ENCODE measurements at regions not wholly inside any gene's neighbourhood (a gene's known extent, or its start where the extent isn't known, plus 50 kb on each side); places are given as distances from the start of the nearest gene placed in this dataset.

GRCh38 chr2:180742801-180743200 is 237.6 kb upstream of the UBE2E3 start:
- no peaks in the 10 kb centered on the region for H3K27me3 Mint-ChIP-seq (ENCODE audit: low read depth)
- no peaks in the 10 kb centered on the region for H3K36me3 Mint-ChIP-seq (ENCODE audit: low read depth)
- no peak overlapping the region for H3K4me3 Mint-ChIP-seq
- no peaks in the 10 kb centered on the region for H3K9me3 Mint-ChIP-seq
- H3K27ac Mint-ChIP-seq: no peak overlapping the region
- DNase-seq (ENCODE audit: low spot score): no peak
- no peaks in the 10 kb centered on the region for H3K4me1 Mint-ChIP-seq (ENCODE audit: low read depth)

GRCh38 chr2:180739070-180739469 is 241.3 kb upstream of the UBE2E3 start:
- no peak for DNase-seq (ENCODE audit: low spot score)
- H3K27ac Mint-ChIP-seq: no peak overlapping the region
- H3K9me3 Mint-ChIP-seq: no peaks in the 10 kb centered on the region
- no peaks in the 10 kb centered on the region for H3K36me3 Mint-ChIP-seq (ENCODE audit: low read depth)
- H3K27me3 Mint-ChIP-seq (ENCODE audit: low read depth): no peaks in the 10 kb centered on the region
- no peak overlapping the region for H3K4me3 Mint-ChIP-seq
- H3K4me1 Mint-ChIP-seq (ENCODE audit: low read depth): no peaks in the 10 kb centered on the region

- no peak overlapping the region for H3K4me3 Mint-ChIP-seq
- no peaks in the 10 kb centered on the region for H3K27me3 Mint-ChIP-seq (ENCODE audit: low read depth)
- no peak for DNase-seq (ENCODE audit: low spot score)
- no peaks in the 10 kb centered on the region for H3K9me3 Mint-ChIP-seq
- no peak overlapping the region for H3K27ac Mint-ChIP-seq
- H3K4me1 Mint-ChIP-seq (ENCODE audit: low read depth): no peaks in the 10 kb centered on the region
- H3K36me3 Mint-ChIP-seq (ENCODE audit: low read depth): no peaks in the 10 kb centered on the region
These were observed 244.6 kb upstream of the UBE2E3 start for GRCh38 chr2:180735799-180736198.

- Mint-ChIP-seq H3K27ac (no peak overlapping the region), H3K36me3 (ENCODE audit: low read depth) (no peaks in the 10 kb centered on the region), H3K4me1 (ENCODE audit: low read depth) (no peaks in the 10 kb centered on the region), H3K4me3 (no peak overlapping the region), H3K27me3 (ENCODE audit: low read depth) (no peaks in the 10 kb centered on the region), H3K9me3 (no peaks in the 10 kb centered on the region)
- no peak for DNase-seq (ENCODE audit: low spot score)
These were observed 246.0 kb upstream of the UBE2E3 start for GRCh38 chr2:180734382-180734781.

- Mint-ChIP-seq H3K4me3 (no peak overlapping the region), H3K36me3 (ENCODE audit: low read depth) (no peaks in the 10 kb centered on the region), H3K4me1 (ENCODE audit: low read depth) (no peaks in the 10 kb centered on the region), H3K9me3 (no peaks in the 10 kb centered on the region), H3K27ac (no peak overlapping the region), H3K27me3 (ENCODE audit: low read depth) (no peaks in the 10 kb centered on the region)
- DNase-seq (ENCODE audit: low spot score): no peak
These were observed 247.1 kb upstream of the UBE2E3 start for GRCh38 chr2:180733330-180733729.

GRCh38 chr2:180732337-180732736 is 248.1 kb upstream of the UBE2E3 start:
- DNase-seq (ENCODE audit: low spot score): no peak
- no peaks in the 10 kb centered on the region for H3K4me1 Mint-ChIP-seq (ENCODE audit: low read depth)
- no peaks in the 10 kb centered on the region for H3K9me3 Mint-ChIP-seq
- no peaks in the 10 kb centered on the region for H3K27me3 Mint-ChIP-seq (ENCODE audit: low read depth)
- H3K27ac Mint-ChIP-seq: no peak overlapping the region
- no peaks in the 10 kb centered on the region for H3K36me3 Mint-ChIP-seq (ENCODE audit: low read depth)
- no peak overlapping the region for H3K4me3 Mint-ChIP-seq

- no peaks in the 10 kb centered on the region for H3K9me3 Mint-ChIP-seq
These were observed 249.4 kb upstream of the UBE2E3 start for GRCh38 chr2:180730976-180731375.

GRCh38 chr2:180728928-180729559 is 251.4 kb upstream of the UBE2E3 start:
- Mint-ChIP-seq H3K4me3 (no peak overlapping the region), H3K36me3 (ENCODE audit: low read depth) (no peaks in the 10 kb centered on the region)
- DNase-seq (ENCODE audit: low spot score): no peak

More at GRCh38 chr2:180730976-180731375, 249.4 kb upstream of the UBE2E3 start:
- no peaks in the 10 kb centered on the region for H3K27me3 Mint-ChIP-seq (ENCODE audit: low read depth)
- no peak overlapping the region for H3K27ac Mint-ChIP-seq
- DNase-seq (ENCODE audit: low spot score): no peak
- H3K4me1 Mint-ChIP-seq (ENCODE audit: low read depth): no peaks in the 10 kb centered on the region
- H3K36me3 Mint-ChIP-seq (ENCODE audit: low read depth): no peaks in the 10 kb centered on the region
- H3K4me3 Mint-ChIP-seq: no peak overlapping the region

GRCh38 chr2:180723712-180724111 is 256.7 kb upstream of the UBE2E3 start:
- no peak for DNase-seq (ENCODE audit: low spot score)
- Mint-ChIP-seq H3K4me1 (ENCODE audit: low read depth) (no peaks in the 10 kb centered on the region), H3K27ac (no peak overlapping the region), H3K27me3 (ENCODE audit: low read depth) (no peaks in the 10 kb centered on the region), H3K9me3 (no peaks in the 10 kb centered on the region), H3K4me3 (no peak overlapping the region), H3K36me3 (ENCODE audit: low read depth) (no peaks in the 10 kb centered on the region)

More at GRCh38 chr2:180728928-180729559, 251.4 kb upstream of the UBE2E3 start:
- H3K27me3 Mint-ChIP-seq (ENCODE audit: low read depth): no peaks in the 10 kb centered on the region
- no peaks in the 10 kb centered on the region for H3K9me3 Mint-ChIP-seq
- no peak overlapping the region for H3K27ac Mint-ChIP-seq
- H3K4me1 Mint-ChIP-seq (ENCODE audit: low read depth): no peaks in the 10 kb centered on the region

GRCh38 chr2:180722551-180723239 is 257.7 kb upstream of the UBE2E3 start:
- H3K36me3 Mint-ChIP-seq (ENCODE audit: low read depth): no peaks in the 10 kb centered on the region
- no peaks in the 10 kb centered on the region for H3K9me3 Mint-ChIP-seq
- H3K4me1 Mint-ChIP-seq (ENCODE audit: low read depth): no peaks in the 10 kb centered on the region
- DNase-seq (ENCODE audit: low spot score): no peak
- H3K27ac Mint-ChIP-seq: no peak overlapping the region
- H3K27me3 Mint-ChIP-seq (ENCODE audit: low read depth): no peaks in the 10 kb centered on the region
- no peak overlapping the region for H3K4me3 Mint-ChIP-seq

GRCh38 chr2:180720829-180721228 is 259.6 kb upstream of the UBE2E3 start:
- no peak for DNase-seq (ENCODE audit: low spot score)
- Mint-ChIP-seq H3K4me1 (ENCODE audit: low read depth) (no peaks in the 10 kb centered on the region), H3K27me3 (ENCODE audit: low read depth) (no peaks in the 10 kb centered on the region), H3K9me3 (no peaks in the 10 kb centered on the region), H3K27ac (no peak overlapping the region), H3K36me3 (ENCODE audit: low read depth) (no peaks in the 10 kb centered on the region), H3K4me3 (no peak overlapping the region)

- Mint-ChIP-seq H3K4me3 (no peak overlapping the region), H3K27ac (no peak overlapping the region), H3K36me3 (ENCODE audit: low read depth) (no peaks in the 10 kb centered on the region), H3K4me1 (ENCODE audit: low read depth) (no peaks in the 10 kb centered on the region), H3K9me3 (no peaks in the 10 kb centered on the region), H3K27me3 (ENCODE audit: low read depth) (no peaks in the 10 kb centered on the region)
- DNase-seq (ENCODE audit: low spot score): no peak
These were observed 262.8 kb upstream of the UBE2E3 start for GRCh38 chr2:180717588-180717987.

- Mint-ChIP-seq H3K27me3 (ENCODE audit: low read depth) (no peaks in the 10 kb centered on the region), H3K4me3 (no peak overlapping the region), H3K36me3 (ENCODE audit: low read depth) (no peaks in the 10 kb centered on the region), H3K27ac (no peak overlapping the region), H3K9me3 (no peaks in the 10 kb centered on the region), H3K4me1 (ENCODE audit: low read depth) (no peaks in the 10 kb centered on the region)
- no peak for DNase-seq (ENCODE audit: low spot score)
These were observed 263.9 kb upstream of the UBE2E3 start for GRCh38 chr2:180716186-180717180.

GRCh38 chr2:180715044-180715443 is 265.4 kb upstream of the UBE2E3 start:
- Mint-ChIP-seq H3K4me1 (ENCODE audit: low read depth) (no peaks in the 10 kb centered on the region), H3K27me3 (ENCODE audit: low read depth) (no peaks in the 10 kb centered on the region), H3K27ac (no peak overlapping the region), H3K9me3 (no peaks in the 10 kb centered on the region), H3K4me3 (no peak overlapping the region), H3K36me3 (ENCODE audit: low read depth) (no peaks in the 10 kb centered on the region)
- DNase-seq (ENCODE audit: low spot score): no peak
